VCaP (cell line): ENCODE measurements at regions not wholly inside any gene's neighbourhood (a gene's known extent, or its start where the extent isn't known, plus 50 kb on each side); places are given as distances from the start of the nearest gene placed in this dataset.
"Not testable (repeated sequence)": the region's sequence is repeated elsewhere in the genome, so short reads cannot be mapped to it uniquely, and the experiment has no call there.

Experiments
- H3K27ac ChIP-seq: fragments of 450-650 bp; 2 replicates; pipeline ENCODE4 v1.5.1; 2017
- TF ChIP-seq, protein P1 (sequence below): fragments of 450-650 bp; conservative IDR thresholded peaks from 2 replicates; pipeline ENCODE4 v1.5.1; 2017; ENCODE audit warnings: mild to moderate bottlenecking, moderate library complexity

DNA sequence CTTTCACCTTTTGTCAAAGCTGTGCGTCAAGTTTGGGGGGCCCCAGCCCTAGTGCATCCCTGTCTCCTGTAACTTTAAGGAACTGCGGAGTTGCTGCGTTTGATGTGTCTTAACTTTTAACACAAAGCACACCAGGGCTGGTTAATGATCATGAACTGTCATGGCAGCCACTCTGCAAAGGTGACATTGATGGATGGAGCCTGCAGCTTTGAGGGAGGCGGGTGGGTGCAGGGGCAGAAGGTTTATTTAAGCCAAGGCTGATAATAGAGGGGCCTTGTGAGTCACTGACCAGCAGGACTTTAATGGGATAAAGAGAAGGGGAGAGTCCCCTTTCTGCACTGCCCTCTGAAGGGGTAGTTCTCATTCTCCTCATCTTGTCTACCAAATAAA lies 190.2 kb upstream of the GATA6 start:
- TF ChIP-seq, protein P1, sequence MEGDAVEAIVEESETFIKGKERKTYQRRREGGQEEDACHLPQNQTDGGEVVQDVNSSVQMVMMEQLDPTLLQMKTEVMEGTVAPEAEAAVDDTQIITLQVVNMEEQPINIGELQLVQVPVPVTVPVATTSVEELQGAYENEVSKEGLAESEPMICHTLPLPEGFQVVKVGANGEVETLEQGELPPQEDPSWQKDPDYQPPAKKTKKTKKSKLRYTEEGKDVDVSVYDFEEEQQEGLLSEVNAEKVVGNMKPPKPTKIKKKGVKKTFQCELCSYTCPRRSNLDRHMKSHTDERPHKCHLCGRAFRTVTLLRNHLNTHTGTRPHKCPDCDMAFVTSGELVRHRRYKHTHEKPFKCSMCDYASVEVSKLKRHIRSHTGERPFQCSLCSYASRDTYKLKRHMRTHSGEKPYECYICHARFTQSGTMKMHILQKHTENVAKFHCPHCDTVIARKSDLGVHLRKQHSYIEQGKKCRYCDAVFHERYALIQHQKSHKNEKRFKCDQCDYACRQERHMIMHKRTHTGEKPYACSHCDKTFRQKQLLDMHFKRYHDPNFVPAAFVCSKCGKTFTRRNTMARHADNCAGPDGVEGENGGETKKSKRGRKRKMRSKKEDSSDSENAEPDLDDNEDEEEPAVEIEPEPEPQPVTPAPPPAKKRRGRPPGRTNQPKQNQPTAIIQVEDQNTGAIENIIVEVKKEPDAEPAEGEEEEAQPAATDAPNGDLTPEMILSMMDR, result no peak
- H3K27ac ChIP-seq, result no peak overlapping the region

DNA sequence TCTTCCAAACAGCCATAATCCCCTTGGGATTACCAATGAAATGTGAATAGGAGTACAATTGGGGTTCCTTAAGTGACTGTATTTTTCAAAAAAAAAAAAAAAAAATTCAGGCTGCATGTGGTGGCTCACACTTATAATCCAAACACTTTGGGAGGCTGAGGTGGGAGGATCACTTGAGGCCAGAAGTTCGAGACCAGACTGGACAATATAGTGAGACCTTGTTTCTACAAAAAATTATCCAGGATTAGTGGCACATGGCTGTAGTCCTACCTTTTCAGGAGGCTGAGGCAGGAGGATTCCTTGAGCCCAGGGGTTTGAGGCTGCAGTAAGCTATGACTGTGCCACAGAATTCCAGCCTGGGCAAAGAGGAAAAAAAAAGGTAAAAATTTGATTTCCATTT lies 189.6 kb upstream of the GATA6 start:
- TF ChIP-seq, protein P1, result no peak
- no peak overlapping the region for H3K27ac ChIP-seq

DNA sequence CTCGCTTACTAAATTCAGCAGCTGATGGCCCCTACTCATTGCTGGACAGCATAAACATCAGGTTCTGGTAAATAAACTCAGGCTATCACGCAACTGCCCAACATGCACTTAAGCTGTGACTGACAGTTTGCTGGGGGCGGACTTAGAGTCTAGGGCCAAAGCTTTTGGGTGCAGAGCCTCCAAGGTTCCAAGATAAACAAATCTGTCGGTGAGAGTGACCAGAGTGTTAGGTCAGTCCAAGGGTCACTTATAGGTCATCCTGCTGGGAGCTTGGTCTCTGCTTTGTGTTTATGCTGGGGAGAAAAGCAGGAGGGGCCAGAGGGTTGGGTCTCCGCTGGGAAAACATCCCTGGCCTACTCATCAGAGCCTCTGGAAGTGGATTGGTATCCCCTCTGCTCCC lies 188.6 kb upstream of the GATA6 start:
- TF ChIP-seq, protein P1, result no peak
- H3K27ac ChIP-seq, result no peak overlapping the region

DNA sequence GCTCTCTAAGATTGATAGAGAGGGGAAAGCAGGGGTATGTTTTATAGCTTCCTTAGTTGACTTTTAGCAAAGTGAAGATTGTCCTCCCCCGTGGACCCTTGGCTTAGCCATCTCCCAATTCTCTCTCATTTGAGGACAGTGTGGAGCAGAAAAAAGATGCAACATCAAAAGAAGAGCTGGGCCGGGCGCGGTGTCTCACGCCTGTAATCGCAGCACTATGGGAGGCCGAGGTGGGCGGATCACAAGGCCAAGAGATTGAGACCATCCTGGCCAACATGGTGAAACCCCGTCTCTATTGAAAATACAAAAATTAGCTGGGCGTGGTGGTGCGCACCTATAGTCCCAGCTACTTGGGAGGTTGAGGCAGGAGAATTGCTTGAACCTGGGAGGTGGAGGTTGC lies 187.9 kb upstream of the GATA6 start:
- not testable (repeated sequence) for H3K27ac ChIP-seq

DNA sequence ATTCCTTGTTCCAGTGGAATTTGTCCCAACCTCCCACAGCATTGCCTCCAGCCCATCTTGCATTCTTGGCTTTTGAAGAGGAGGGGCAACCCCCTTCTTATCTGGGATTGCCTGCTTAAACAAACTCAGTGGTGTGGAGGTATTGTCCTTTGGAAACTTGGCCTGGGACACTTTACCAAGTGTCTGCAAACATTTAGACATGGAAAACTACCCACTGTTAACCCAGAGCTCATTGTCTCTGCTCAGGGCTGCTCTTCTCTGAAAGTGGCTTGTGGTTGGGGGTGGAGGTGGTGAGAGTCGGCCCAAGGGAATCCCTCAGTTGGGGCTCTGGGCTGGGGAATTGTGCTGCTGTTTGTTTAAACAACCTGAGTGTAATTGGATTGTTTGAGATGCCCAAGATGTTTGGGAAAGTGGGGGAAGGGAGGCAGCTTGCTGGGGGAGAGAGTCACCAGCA lies 178.3 kb upstream of the GATA6 start:
- TF ChIP-seq, protein P1, result no peak
- no peak overlapping the region for H3K27ac ChIP-seq

DNA sequence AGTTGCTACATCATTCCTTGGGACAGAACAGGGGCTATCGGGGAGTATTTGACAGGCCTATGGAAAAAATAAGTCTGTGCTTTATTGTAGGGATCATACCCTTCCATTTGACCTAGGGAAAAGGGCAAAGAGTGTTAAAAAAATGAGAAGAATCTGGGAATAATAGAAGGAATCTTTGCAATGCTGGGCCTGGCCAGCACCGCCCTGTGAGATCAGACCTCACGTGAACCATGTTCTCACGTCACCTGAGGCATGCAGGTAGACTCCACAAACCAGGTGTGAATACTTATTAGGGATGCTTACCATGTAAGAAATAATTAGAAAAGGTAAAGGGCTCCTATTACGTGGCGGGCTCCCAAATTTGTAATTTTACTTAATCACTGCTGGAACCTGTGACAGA lies 177.5 kb upstream of the GATA6 start:
- TF ChIP-seq, protein P1, result no peak
- no peak overlapping the region for H3K27ac ChIP-seq

DNA sequence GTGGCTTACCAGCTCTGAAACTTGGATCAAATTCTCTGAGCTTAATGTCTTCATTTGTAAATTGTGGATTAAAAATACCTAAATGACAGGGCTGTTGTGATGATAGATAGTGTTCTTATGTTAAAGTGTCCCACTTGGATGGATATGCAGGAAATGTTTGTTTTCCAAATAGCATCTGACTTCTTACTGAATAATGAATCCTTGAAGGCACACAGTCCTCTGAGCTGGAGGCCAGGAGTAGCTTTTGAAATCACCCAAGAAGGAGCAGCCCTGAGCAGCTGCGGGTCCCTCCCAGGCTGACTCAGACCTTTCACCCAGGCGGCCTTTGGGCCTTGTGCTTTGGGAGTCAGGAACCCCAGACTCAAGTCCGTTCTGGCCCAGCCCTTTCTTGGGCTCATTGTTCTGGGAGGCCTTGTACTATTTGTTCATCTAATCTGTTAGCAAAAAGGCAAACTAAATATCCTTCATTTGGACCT lies 173.0 kb upstream of the GATA6 start:
- TF ChIP-seq, protein P1, result no peak
- H3K27ac ChIP-seq, result no peak overlapping the region

DNA sequence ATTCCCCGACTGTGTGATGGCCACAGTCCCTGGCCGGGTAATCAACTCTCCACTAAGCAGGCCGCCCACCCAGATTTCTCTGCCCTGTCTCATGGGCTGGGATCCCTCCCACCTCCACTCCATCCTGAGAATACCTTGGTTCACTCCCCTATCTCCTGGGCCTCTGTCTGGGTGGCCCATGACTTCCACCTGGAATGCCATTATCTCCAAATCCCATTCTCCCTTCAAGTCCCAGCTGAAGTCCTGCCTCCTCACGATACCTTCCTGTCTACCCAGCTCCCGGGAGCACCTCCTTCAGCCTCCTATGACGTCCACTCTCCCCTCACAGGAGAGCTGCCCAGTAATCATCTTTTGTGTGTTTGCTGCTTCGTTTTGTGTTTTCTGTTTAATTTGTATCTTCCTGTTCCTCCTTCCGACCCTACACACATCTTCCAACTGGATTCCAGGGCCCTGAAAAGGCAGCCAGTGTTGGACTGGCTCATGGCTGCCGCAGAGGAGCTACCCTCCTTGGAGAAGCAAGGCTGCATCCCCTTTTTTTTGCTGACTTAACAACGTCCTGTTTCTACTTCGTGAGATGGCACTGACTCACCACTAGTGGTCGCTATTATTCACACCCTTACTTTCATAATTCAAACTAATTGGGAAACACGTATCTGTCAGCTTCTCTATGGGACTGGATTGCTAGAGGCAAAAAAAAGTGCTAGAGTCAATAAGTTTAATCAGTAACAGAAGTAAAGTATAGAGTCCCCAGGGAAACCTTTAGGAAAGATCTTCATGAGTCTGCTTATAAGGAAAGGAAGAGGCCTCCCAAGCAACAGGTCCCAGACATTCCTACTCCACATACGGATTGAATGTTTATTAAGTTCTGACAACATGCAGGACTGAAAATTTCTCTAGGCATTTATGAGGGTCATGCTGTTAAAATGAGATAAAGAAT lies 171.9 kb upstream of the GATA6 start:
- TF ChIP-seq, protein P1, result peak; percentile 89
- no peak overlapping the region for H3K27ac ChIP-seq
